ENCODE measurements at regions not wholly inside any gene's neighbourhood (a gene's known extent, or its start where the extent isn't known, plus 50 kb on each side); places are given as distances from the start of the nearest gene placed in this dataset.

GRCh38 chr6:8678466-8678865, 243.1 kb upstream of the SLC35B3 start:
- DNase-seq = no peak

- DNase-seq = no peak
Observed at GRCh38 chr6:8674126-8674525, 238.8 kb upstream of the SLC35B3 start.

GRCh38 chr6:8672882-8673281, 237.5 kb upstream of the SLC35B3 start:
- no peak for DNase-seq

GRCh38 chr6:8670792-8671191, 235.4 kb upstream of the SLC35B3 start:
- DNase-seq = no peak

- no peak for DNase-seq
Observed at GRCh38 chr6:8664700-8665099, 229.4 kb upstream of the SLC35B3 start.

GRCh38 chr6:8664070-8664469, 228.7 kb upstream of the SLC35B3 start:
- DNase-seq = no peak

DNA sequence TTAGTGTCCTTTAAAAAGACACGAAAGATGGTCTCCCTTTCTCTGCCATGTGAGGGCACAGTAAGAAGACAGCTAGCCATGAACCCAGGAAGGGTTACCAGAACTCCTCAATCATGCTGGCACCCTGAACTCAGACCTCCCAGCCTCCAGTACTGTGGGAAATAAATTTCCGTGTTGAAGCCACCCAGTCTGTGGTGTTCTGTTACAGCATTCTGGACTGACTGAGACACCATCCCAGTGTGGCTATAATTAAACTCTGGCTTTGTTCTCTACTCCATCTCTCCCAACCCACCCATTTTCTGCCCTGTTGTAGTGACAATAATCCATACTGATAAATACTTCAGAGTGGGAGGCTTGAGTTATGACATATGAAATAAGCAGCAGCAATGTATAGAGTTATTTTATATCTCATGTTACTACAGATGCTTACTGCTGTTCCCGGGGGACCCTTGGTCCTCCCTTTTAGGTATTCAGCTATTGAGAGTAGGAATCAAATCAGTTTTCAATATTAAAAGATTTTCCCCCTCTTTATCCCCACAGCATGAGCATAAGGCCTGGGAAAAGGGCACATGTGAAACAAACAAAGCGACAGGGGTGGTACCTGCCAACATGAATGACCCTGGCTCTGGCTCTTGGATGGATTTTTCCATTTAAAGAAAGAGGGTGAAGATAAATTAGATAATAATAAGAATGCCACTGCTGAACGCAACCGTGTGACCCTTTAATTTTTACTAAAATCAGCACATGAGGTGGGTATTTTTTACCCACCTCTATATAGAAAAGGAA, 224.3 kb upstream of the SLC35B3 start:
- DNase-seq = no peak

- no peak for DNase-seq
Observed at GRCh38 chr6:8658416-8658815, 223.1 kb upstream of the SLC35B3 start.

DNA sequence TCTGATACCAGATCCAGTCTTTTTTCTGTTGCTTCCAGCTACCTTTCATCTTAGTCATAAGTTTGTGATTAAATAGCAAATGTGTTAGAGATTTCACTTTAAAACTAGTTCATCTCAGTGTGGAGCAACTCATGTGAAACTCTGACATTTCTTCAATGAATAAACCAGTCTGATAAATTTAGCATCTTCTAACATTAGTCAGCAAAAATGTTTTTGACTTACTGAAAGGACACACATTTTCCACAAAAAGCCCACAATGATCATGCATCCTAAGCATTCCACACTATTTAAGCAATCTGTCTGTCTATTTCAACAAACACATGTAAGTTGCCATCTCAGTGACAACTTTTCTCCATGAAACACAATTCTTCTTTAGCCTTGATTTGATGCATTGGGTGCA, 222.2 kb upstream of the SLC35B3 start:
- DNase-seq = no peak

GRCh38 chr6:8655670-8656454, 220.5 kb upstream of the SLC35B3 start:
- DNase-seq = no peak

DNA sequence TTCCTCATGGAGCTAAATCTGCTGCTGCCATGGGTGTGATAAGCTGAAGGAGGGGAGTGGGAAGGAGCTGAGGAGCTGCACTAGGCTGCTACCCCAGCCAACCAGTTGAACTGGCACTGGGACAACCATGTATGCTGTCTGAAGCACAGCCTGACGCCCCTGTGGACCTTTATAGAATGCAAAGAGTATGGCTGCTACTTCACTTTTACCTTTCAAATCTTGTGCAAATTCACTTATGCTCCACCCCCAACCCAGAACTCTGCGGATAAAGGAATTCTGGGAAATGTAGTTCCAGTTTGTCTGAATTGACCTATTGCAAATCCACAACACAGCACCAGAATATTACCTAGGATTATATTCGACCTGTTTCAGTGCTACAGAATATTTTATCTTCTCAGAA, 217.4 kb upstream of the SLC35B3 start:
- no peak for DNase-seq

DNA sequence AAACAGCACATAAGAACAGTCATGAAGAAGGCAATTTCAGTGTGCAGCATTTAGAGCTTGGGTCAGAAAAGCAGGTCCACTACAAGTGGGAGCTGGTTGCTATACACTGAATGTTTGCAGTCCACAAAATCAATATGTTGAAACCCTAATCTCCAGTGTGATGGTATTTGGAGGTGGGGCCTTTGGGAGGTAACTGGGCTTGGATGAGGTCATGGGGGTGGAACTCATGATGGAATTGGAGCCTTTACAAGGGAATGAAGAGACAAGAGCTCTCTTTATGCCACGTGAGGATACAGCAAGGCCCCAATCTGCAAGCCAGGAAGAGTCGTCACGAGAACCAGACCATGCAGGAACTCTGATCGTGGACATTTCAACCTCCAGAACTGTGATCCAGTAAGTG, 216.7 kb upstream of the SLC35B3 start:
- no peak for DNase-seq

GRCh38 chr6:8645212-8645611, 209.9 kb upstream of the SLC35B3 start:
- DNase-seq = no peak

- DNase-seq = no peak
Observed at GRCh38 chr6:8644306-8644705, 209.0 kb upstream of the SLC35B3 start.

- DNase-seq = no peak
Observed at GRCh38 chr6:8642854-8643253, 207.5 kb upstream of the SLC35B3 start.

- no peak for DNase-seq
Observed at GRCh38 chr6:8642131-8642530, 206.8 kb upstream of the SLC35B3 start.

- no peak for DNase-seq
Observed at GRCh38 chr6:8639928-8640649, 204.7 kb upstream of the SLC35B3 start.

DNA sequence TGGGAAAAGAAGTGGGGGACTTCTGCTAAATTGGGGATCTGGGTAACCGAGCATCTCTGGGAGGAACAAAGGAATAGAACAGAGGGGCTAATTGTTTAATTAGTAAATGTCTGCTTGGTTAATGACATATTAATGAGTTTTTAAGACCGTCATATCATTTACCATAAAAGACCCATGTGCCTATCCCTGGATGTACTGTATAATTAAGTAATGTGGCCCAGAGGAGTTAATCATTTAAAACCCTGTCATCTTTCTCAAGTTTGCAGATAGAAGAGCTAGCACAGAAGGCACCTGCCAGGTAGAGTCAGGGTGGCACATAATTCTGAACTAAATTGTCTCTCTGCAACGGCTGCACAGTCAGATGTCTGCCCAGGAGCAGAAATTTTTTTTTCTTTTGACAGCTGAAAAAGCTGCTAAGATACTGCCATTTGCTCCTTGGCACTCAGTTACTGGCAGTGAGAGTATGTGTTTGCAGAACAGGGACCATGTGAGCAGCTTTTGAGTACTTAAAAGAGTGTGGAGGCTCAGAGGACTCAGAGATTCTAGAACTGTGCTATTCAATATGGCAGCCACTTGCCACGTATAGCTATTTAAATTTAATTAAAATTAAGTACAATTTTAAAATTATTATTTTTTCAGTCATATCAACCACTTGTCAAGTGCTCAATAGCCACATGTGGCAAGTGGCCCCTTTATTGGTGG, 202.7 kb upstream of the SLC35B3 start:
- DNase-seq = no peak

- DNase-seq = no peak
Observed at GRCh38 chr6:8633762-8634161, 198.4 kb upstream of the SLC35B3 start.

DNA sequence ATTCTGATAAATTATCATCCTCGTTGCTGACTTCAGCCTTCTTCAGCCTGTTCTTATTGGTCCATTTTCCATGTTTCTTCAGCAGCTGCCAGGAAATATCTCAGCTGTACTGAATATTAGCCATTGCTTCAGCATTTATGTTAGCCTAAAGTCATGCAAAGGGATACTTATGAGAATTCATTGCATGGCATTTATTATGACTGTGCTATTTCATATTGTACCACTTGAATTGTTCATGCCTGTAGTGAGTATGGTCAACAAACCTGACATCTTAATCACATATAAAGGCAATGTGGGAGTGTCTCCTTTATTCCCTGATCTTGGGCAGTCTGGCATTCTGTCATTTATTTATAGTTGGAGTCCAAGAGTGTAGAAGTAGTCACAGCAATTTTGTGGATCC, 193.4 kb upstream of the SLC35B3 start:
- no peak for DNase-seq

GRCh38 chr6:8628063-8628462, 192.7 kb upstream of the SLC35B3 start:
- DNase-seq = no peak

- peak; percentile 39 for DNase-seq
Observed at GRCh38 chr6:8627085-8627861, 191.9 kb upstream of the SLC35B3 start.
